K562 (cell line): ENCODE measurements at regions not wholly inside any gene's neighbourhood (a gene's known extent, or its start where the extent isn't known, plus 50 kb on each side); places are given as distances from the start of the nearest gene placed in this dataset.

ENCODE experiments used
- CBFA2T2 ChIP-seq: fragments of 450-650 bp; conservative IDR thresholded peaks from 2 replicates; pipeline ENCODE4 v1.6.1; 2017; ENCODE audit warnings: mild to moderate bottlenecking
- CBX2 ChIP-seq: fragments of 200-600 bp; sonication (generic); IDR thresholded peaks from one replicate; pipeline ENCODE4 v1.6.1; 2012; ENCODE audit warnings: mild to moderate bottlenecking, low read length, inconsistent platforms; ENCODE audit not compliant: insufficient read depth, poor library complexity, severe bottlenecking
- CBX3 ChIP-seq, 2 experiments: IDR thresholded peaks; 1 replicate in 1 of 2; 2 replicates in 1 of 2; pipeline ENCODE4 v1.6.1; 2012; ENCODE audit warnings: inconsistent platforms in 2 of 2, low read length in 2 of 2, borderline replicate concordance in 1 of 2, control low read depth in 1 of 2
- CTBP1 ChIP-seq: fragments of 450-650 bp; IDR thresholded peaks from 2 replicates; pipeline ENCODE4 v1.6.1; 2016; ENCODE audit warnings: borderline replicate concordance
- DIDO1 ChIP-seq: fragments of 450-650 bp; IDR thresholded peaks from 2 replicates; pipeline ENCODE4 v1.6.1; 2016; ENCODE audit warnings: low read depth, missing biosample characterization, missing genetic modification characterization
- FOSL1 ChIP-seq: fragments of 200-800 bp; sonication (Bioruptor generic); conservative IDR thresholded peaks from 2 replicates; pipeline ENCODE4 v1.6.1; 2016; ENCODE audit warnings: missing genetic modification characterization, missing compliant biosample characterization
- GABPB2 ChIP-seq: fragments of 250-450 bp; sonication (Bioruptor Pico); conservative IDR thresholded peaks from 2 replicates; pipeline ENCODE4 v1.5.1; 2021; ENCODE audit warnings: mild to moderate bottlenecking
- NFYB ChIP-seq: IDR thresholded peaks from 2 replicates; pipeline ENCODE4 v1.6.1; 2011; ENCODE audit warnings: mild to moderate bottlenecking, moderate library complexity; ENCODE audit not compliant: insufficient read length; ENCODE audit errors: extremely low read depth
- NR4A1 ChIP-seq, 2 experiments: fragments of 250-450 bp in 1 of 2; fragments of 450-650 bp in 1 of 2; sonication (Bioruptor Pico) in 1 of 2; IDR thresholded peaks; 2 replicates each; pipeline versions ENCODE4 v1.4.0 to v1.6.1; 2016 to 2020; ENCODE audit warnings: mild to moderate bottlenecking in 2 of 2, missing compliant biosample characterization in 1 of 2, missing genetic modification characterization in 1 of 2, moderate library complexity in 1 of 2
- POLR2H ChIP-seq: IDR thresholded peaks from 2 replicates; pipeline ENCODE4 v1.6.1; 2016; ENCODE audit warnings: missing genetic modification characterization, low read depth, mild to moderate bottlenecking, control low read depth, missing compliant biosample characterization, moderate library complexity
- SAFB2 ChIP-seq: fragments of 200-400 bp; formaldehyde crosslinking; IDR thresholded peaks from 2 replicates; pipeline ENCODE4 v1.6.1; 2018; ENCODE audit warnings: borderline replicate concordance, low read length, low read depth, moderate library complexity; ENCODE audit not compliant: severe bottlenecking
- STAT5B ChIP-seq: fragments of 250-450 bp; sonication (Bioruptor Pico); IDR thresholded peaks from 2 replicates; pipeline ENCODE4 v1.8.0; 2021; ENCODE audit warnings: mild to moderate bottlenecking, inconsistent platforms
- TEAD4 ChIP-seq, 2 experiments: sonication (generic) in 1 of 2; formaldehyde crosslinking in 1 of 2; IDR thresholded peaks; 2 replicates each; pipeline versions ENCODE4 v1.6.1 to v1.8.0; 2012 to 2022; ENCODE audit warnings: borderline replicate concordance in 1 of 2, inconsistent platforms in 1 of 2, low read length in 1 of 2, mild to moderate bottlenecking in 1 of 2, missing genetic modification reagents in 1 of 2
- XRCC4 ChIP-seq: IDR thresholded peaks from one replicate; pipeline ENCODE4 v1.6.1; 2011; ENCODE audit not compliant: insufficient read depth, insufficient read length; ENCODE audit errors: extremely low read depth
- ZBTB7A ChIP-seq: IDR thresholded peaks from 2 replicates; pipeline ENCODE4 v1.6.1; 2011; ENCODE audit warnings: low read depth, mild to moderate bottlenecking, low read length, moderate library complexity, borderline replicate concordance; ENCODE audit not compliant: control insufficient read depth
- ZNF551 ChIP-seq: fragments of 250-450 bp; sonication (Bioruptor Pico); IDR thresholded peaks from 2 replicates; pipeline ENCODE4 v1.5.0; 2021; ENCODE audit warnings: mild to moderate bottlenecking, moderate library complexity
- ZNF695 ChIP-seq: fragments of 450-650 bp; formaldehyde crosslinking; IDR thresholded peaks from 2 replicates; pipeline ENCODE4 v1.4.0; 2020; ENCODE audit warnings: mild to moderate bottlenecking, moderate library complexity
- ZNF785 ChIP-seq: fragments of 250-450 bp; sonication (Bioruptor Pico); IDR thresholded peaks from 2 replicates; pipeline ENCODE4 v1.4.0; 2020; ENCODE audit warnings: mild to moderate bottlenecking
- TF ChIP-seq, protein P1 (sequence below), 2 experiments: fragments of 450-650 bp in 1 of 2; sonication (generic) in 1 of 2; formaldehyde crosslinking in 1 of 2; IDR thresholded peaks in 1 of 2; conservative IDR thresholded peaks in 1 of 2; 2 replicates each; pipeline versions ENCODE4 v1.6.1 to v1.8.1; 2016 to 2023; ENCODE audit warnings: mild to moderate bottlenecking in 2 of 2, moderate library complexity in 2 of 2, inconsistent platforms in 1 of 2, missing genetic modification reagents in 1 of 2
- TF ChIP-seq, protein P2 (sequence below): fragments of 250-450 bp; sonication (Bioruptor Pico); IDR thresholded peaks from 2 replicates; pipeline ENCODE4 v1.8.0; 2021; ENCODE audit warnings: moderate library complexity, mild to moderate bottlenecking, inconsistent platforms
- TF ChIP-seq, protein P3 (sequence below), 2 experiments: fragments of 450-650 bp; IDR thresholded peaks; 2 replicates each; pipeline ENCODE4 v1.6.1; 2018; ENCODE audit warnings: mild to moderate bottlenecking in 2 of 2, low read depth in 1 of 2; ENCODE audit not compliant: partially characterized antibody in 2 of 2

DNA sequence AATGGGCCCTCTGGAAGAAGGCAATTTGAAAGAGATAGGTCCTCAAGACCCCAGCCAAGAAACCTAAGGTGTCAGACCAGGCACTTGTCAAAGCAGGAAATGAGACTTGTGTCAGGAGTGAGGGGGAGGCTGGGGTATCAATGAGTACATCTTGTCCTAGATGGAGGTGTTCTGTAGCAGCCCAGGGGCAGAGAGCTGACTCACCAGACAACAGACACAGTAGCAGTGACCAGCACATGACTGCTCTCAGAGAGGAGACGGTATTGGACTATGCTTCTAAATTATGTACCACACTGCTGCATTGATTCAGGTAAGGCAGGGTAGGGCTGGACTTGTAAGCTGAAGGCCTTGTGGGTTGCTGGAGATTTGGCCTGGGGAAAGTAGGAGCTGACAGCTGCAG lies 551.2 kb upstream of the KLF4 start (continued):
- TF ChIP-seq NFYB (no peak), STAT5B (CRISPR knock-in tag) (no peak), CBX3 (IDR thresholded peaks at IDR 0.05; ENCODE audit: borderline replicate concordance in 1 of 2, low read length in 2 of 2) (no peak), CBFA2T2 (peak; percentile 23), DIDO1 (tag) (no peak), POLR2H (tag) (no peak), NR4A1 (CRISPR knock-in tag; IDR thresholded peaks at IDR 0.05) (no peak), NR4A1 (tag; IDR thresholded peaks at IDR 0.05) (no peak), ZNF785 (CRISPR knock-in tag) (no peak), GABPB2 (CRISPR knock-in tag) (no peak), ZNF551 (CRISPR knock-in tag) (no peak), CBX2 (no peak), ZNF695 (CRISPR knock-in tag) (no peak), CTBP1 (peak; percentile 43; the same call in 1 of the 2 replicates), ZBTB7A (no peak), XRCC4 (no peak), TEAD4 (IDR thresholded peaks at IDR 0.05; ENCODE audit: low read length) (no peak), TEAD4 (CRISPR knock-in tag; IDR thresholded peaks at IDR 0.05; ENCODE audit: borderline replicate concordance) (no peak), FOSL1 (tag) (peak; percentile 84), SAFB2 (no peak)
- TF ChIP-seq, protein P1, sequence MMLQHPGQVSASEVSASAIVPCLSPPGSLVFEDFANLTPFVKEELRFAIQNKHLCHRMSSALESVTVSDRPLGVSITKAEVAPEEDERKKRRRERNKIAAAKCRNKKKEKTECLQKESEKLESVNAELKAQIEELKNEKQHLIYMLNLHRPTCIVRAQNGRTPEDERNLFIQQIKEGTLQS (IDR thresholded peaks at IDR 0.05) = peak; percentile 74; the same call in 1 of the 2 replicates
- TF ChIP-seq, protein P1 (CRISPR knock-in tag; conservative IDR thresholded peaks at IDR 0.05) = no peak
- TF ChIP-seq, protein P2, sequence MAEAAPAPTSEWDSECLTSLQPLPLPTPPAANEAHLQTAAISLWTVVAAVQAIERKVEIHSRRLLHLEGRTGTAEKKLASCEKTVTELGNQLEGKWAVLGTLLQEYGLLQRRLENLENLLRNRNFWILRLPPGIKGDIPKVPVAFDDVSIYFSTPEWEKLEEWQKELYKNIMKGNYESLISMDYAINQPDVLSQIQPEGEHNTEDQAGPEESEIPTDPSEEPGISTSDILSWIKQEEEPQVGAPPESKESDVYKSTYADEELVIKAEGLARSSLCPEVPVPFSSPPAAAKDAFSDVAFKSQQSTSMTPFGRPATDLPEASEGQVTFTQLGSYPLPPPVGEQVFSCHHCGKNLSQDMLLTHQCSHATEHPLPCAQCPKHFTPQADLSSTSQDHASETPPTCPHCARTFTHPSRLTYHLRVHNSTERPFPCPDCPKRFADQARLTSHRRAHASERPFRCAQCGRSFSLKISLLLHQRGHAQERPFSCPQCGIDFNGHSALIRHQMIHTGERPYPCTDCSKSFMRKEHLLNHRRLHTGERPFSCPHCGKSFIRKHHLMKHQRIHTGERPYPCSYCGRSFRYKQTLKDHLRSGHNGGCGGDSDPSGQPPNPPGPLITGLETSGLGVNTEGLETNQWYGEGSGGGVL (CRISPR knock-in tag) = no peak
- TF ChIP-seq, protein P3, sequence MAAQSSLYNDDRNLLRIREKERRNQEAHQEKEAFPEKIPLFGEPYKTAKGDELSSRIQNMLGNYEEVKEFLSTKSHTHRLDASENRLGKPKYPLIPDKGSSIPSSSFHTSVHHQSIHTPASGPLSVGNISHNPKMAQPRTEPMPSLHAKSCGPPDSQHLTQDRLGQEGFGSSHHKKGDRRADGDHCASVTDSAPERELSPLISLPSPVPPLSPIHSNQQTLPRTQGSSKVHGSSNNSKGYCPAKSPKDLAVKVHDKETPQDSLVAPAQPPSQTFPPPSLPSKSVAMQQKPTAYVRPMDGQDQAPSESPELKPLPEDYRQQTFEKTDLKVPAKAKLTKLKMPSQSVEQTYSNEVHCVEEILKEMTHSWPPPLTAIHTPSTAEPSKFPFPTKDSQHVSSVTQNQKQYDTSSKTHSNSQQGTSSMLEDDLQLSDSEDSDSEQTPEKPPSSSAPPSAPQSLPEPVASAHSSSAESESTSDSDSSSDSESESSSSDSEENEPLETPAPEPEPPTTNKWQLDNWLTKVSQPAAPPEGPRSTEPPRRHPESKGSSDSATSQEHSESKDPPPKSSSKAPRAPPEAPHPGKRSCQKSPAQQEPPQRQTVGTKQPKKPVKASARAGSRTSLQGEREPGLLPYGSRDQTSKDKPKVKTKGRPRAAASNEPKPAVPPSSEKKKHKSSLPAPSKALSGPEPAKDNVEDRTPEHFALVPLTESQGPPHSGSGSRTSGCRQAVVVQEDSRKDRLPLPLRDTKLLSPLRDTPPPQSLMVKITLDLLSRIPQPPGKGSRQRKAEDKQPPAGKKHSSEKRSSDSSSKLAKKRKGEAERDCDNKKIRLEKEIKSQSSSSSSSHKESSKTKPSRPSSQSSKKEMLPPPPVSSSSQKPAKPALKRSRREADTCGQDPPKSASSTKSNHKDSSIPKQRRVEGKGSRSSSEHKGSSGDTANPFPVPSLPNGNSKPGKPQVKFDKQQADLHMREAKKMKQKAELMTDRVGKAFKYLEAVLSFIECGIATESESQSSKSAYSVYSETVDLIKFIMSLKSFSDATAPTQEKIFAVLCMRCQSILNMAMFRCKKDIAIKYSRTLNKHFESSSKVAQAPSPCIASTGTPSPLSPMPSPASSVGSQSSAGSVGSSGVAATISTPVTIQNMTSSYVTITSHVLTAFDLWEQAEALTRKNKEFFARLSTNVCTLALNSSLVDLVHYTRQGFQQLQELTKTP (IDR thresholded peaks at IDR 0.05; ENCODE audit: low read depth in 1 of 2, partially characterized antibody in 2 of 2) = no peak
